ENCODE measurements at regions not wholly inside any gene's neighbourhood (a gene's known extent, or its start where the extent isn't known, plus 50 kb on each side); places are given as distances from the start of the nearest gene placed in this dataset.

DNA sequence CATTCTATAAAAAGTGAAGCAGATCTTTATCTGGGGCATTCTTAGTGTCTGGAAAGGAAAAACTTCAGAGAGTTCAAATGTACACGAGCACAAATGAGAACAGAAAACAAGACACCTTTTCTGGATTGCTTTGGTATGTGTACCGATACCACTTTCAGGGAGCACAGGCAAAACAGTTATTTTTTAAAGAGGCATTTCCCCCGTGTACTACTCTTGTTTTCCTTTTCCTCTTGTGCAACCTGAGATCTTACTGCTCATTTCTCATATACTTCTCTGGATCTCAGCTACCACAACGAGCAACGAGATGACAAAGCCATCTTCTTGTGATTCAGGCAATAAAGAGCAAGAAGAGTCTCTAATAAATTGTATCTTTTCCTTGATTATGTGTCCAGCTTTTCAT is 463.6 kb downstream of the SHQ1 start:
- no peak for DNase-seq

GRCh38 chr3:72383883-72384282 is 464.4 kb downstream of the SHQ1 start:
- no peak for DNase-seq

DNA sequence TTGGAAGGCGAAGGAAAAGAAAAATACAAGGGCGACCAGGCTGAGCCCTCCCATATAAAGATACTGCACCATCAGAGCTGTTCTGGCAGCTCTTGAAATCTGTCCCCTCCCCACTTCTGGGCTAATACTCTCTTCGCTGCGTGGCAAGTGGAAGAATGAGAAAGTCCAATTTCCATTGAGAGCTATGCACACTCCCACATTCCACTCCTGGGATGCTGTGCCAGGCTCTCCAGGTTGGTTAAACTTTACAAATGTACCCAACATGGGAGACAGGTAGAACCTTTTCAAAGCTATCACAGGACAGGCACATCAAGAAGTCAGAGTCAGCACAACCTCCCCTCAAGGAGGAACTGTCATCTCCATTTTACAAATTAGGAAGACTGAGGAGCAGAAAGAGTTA is 465.0 kb downstream of the SHQ1 start:
- DNase-seq: no peak

- DNase-seq: no peak
Observed at GRCh38 chr3:72382460-72382859, 465.8 kb downstream of the SHQ1 start.

DNA sequence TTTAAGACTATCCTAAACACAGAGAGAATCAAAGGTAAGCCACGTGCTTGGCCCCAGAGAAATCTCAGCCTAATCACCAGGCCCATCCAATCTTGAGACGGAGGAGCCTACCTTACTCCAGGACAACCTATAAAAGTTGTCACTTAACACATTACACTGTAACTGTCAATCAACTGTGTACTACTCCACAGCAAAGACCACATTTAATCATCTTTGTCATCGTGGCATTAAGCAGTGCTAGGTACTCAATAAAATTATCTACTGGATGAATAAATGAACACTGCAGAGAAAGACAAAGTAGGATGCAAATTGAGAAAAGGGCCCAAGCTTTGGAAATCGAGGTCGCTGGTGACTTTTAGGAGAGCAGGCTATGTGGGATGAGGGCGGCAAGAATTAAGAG is 466.7 kb downstream of the SHQ1 start:
- DNase-seq: no peak

GRCh38 chr3:72380711-72381493 is 467.3 kb downstream of the SHQ1 start:
- DNase-seq: no peak

DNA sequence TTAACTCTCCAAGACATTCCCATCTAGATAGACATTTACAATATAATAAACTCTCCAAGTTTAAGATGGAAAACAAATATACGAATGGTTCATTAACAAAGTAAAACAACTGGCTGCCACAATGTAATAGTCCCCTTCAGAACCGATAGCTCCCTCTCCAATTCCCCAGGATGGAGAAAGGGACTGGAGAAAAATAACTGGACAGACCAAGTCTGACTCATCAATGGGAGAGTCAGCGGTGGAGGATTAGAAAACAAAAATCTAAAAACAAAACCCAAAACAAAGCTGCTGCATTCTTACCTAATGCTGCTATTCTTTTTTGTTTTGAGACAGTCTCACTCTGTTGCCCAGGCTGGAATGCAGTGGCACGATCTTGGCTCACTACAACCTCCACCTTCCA is 468.1 kb downstream of the SHQ1 start:
- no peak for DNase-seq

GRCh38 chr3:72379500-72380187 is 468.6 kb downstream of the SHQ1 start:
- DNase-seq: no peak

GRCh38 chr3:72378287-72378686 is 470.0 kb downstream of the SHQ1 start:
- no peak for DNase-seq

DNA sequence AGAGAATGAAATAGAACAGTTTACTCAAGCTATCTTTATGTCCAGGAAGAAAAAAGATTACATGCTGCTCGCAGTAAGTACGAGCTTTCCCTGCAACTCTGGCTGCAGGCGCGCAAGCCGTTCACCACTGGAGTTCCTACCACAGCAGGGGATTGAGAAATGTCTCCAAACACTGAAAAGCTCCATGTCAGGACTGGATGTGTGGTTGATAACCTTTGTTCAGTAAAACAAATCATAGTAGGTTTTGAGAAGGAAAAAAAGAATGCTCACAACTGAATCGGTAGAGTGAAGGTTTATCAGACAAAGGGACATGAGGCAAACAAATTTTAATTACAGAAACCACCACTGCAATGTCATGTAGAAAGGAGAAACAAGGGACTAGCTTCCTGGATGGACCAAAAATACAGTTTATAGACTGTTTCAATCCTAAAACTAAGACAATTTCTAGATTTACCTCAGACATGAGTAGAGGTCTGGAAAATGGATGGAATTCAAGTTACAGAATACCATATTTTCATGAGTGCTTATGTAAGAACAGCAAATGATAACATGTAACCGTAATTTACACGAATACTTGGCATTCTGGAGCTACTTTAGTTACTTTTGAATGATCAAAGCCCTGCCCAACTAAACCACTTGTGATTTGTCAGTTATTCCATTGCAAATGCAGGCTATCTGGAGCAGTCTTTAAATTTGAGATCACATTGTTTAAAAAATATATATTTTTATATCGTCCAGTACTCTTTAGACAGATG is 471.1 kb downstream of the SHQ1 start:
- no peak for DNase-seq

- no peak for DNase-seq
Observed at GRCh38 chr3:72375237-72376076, 472.8 kb downstream of the SHQ1 start.

- no peak for DNase-seq
Observed at GRCh38 chr3:72373139-72373538, 475.1 kb downstream of the SHQ1 start.

- DNase-seq: no peak
Observed at GRCh38 chr3:72372161-72372560, 476.1 kb downstream of the SHQ1 start.

- DNase-seq: no peak
Observed at GRCh38 chr3:72371431-72371830, 476.8 kb downstream of the SHQ1 start.

GRCh38 chr3:72370947-72371346 is 477.3 kb downstream of the SHQ1 start:
- no peak for DNase-seq

DNA sequence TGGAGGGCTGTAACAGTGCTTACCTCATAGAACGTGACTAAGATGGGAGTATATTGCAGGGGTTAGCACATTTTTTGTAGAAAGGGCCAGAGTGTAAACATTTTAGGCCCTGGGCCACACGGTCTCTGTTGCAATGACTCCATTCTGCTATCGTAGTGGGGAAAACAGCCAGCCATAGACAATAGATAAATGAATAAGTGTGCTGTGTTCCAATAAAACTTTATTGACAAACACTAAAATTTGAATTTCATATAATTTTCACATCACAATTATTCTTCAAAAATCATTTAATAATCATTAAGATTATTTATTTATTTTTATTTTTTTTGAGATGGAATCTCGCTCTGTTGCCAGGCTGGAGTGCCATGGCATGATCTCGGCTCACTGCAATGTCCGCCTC is 478.6 kb downstream of the SHQ1 start:
- DNase-seq: no peak

- no peak for DNase-seq
Observed at GRCh38 chr3:72368331-72368975, 479.8 kb downstream of the SHQ1 start.

GRCh38 chr3:72361990-72362389 is 486.3 kb downstream of the SHQ1 start:
- no peak for DNase-seq

GRCh38 chr3:72359743-72360142 is 488.5 kb downstream of the SHQ1 start:
- DNase-seq: no peak

- no peak for DNase-seq
Observed at GRCh38 chr3:72355168-72355567, 493.1 kb downstream of the SHQ1 start.

- no peak for DNase-seq
Observed at GRCh38 chr3:72354486-72354885, 493.8 kb downstream of the SHQ1 start.
